ENCODE measurements at regions not wholly inside any gene's neighbourhood (a gene's known extent, or its start where the extent isn't known, plus 50 kb on each side); places are given as distances from the start of the nearest gene placed in this dataset.
"Not testable (repeated sequence)": the region's sequence is repeated elsewhere in the genome, so short reads cannot be mapped to it uniquely, and the experiment has no call there.

DNA sequence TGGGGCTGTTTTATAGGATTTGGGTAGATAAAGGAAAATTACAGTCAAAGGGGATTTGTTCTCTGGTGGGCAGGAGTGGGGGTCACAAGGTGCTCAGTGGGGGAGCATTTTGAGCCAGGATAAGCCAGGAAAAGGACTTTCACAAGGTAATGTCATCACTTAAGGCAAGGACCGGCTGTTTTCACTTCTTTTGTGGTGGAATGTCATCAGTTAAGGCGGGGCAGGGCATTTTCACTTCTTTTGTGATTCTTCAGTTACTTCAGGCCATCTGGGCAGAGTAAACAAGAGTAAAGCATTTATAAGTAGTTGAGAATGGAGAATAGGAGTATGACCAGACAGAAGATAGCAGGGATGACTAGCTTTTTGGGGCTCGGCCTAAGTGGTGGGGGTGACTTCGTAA is 562.9 kb downstream of the RIT2 start:
- DNase-seq (ENCODE audit: extremely low read depth in 1 of 4, low spot score in 3 of 4); H3K9me1 ChIP-seq (ENCODE audit: control insufficient read depth, insufficient read depth, low read length); POLR2A ChIA-PET; BruUV-seq (replicated peaks); H3K9me3 ChIP-seq (replicated peaks; ENCODE audit: control insufficient read depth, insufficient read depth, low read depth, low read length); intact Hi-C loops (cut with micrococcal nuclease); H3K36me3 ChIP-seq (ENCODE audit: control insufficient read depth, insufficient read depth, low read length); H3K4me2 ChIP-seq (ENCODE audit: insufficient read depth, low read length); H3K79me2 ChIP-seq (ENCODE audit: control insufficient read depth, insufficient read depth, low read length); H4K20me1 ChIP-seq (replicated peaks; ENCODE audit: control insufficient read depth, insufficient read depth, low read length); H3K27ac ChIP-seq (ENCODE audit: extremely low read depth, low read depth, low read length); H3K27me3 ChIP-seq (ENCODE audit: control insufficient read depth in 2 of 2, insufficient read depth in 2 of 2, low read length in 2 of 2); FAIRE-seq; in situ Hi-C loops (cut with MboI); H3K9ac ChIP-seq (ENCODE audit: insufficient read depth in 1 of 2, low read depth in 2 of 2, low read length in 2 of 2); H2AFZ ChIP-seq (ENCODE audit: low read depth, low read length); H3K4me1 ChIP-seq (replicated peaks in 1 of 2; ENCODE audit: control insufficient read depth in 2 of 2, insufficient read depth in 2 of 2, low read length in 2 of 2); CTCF ChIA-PET (ENCODE audit: low intra/inter-chr PET ratio); H3K4me3 ChIP-seq; ATAC-seq: not testable (repeated sequence)
- WGBS (ENCODE audit: insufficient coverage, low coverage, missing lambda C conversion rate) = 0% methylated on average over 2 of the region's 4 CpGs

DNA sequence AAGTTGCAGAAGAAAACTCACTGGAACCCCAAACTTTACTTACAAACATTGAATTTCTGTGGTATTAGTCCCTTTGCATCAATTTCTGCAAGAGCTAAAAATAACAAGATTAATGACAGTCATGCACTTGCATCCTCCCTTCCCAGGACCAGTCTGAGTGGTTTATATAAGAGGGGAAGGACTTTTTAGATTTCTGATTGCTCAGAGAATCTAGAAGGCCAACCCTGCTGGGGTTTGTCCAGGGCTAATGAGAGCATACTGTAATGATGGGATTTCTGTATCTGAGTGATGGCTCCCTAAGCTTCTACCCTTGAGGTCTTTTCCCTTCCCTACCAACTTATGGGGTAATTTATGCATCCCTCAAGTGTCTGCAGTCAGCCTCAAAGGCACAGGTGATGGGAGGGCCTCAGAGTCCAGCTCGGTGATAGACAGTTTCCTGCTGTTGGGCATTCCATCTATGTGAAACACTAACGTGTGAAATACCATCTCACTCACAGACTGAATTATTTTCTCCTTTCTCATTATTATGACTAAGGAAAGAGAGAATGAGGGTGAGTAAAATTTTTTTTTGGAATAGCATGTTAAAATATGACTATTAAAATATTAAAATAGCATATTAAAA is 556.3 kb downstream of the RIT2 start:
- Histone ChIP-seq H3K27ac (ENCODE audit: extremely low read depth, low read depth, low read length) (no peak overlapping the region), H3K9me1 (ENCODE audit: control insufficient read depth, insufficient read depth, low read length) (no peaks in the 10 kb centered on the region), H3K79me2 (ENCODE audit: control insufficient read depth, insufficient read depth, low read length) (no peaks in the 10 kb centered on the region), H3K4me1 (replicated peaks in 1 of 2; ENCODE audit: control insufficient read depth in 2 of 2, insufficient read depth in 2 of 2, low read length in 2 of 2) (no peaks in the 10 kb centered on the region), H3K4me3 (no peak overlapping the region), H3K9ac (ENCODE audit: insufficient read depth in 1 of 2, low read depth in 2 of 2, low read length in 2 of 2) (no peak overlapping the region), H2AFZ (ENCODE audit: low read depth, low read length) (no peak overlapping the region), H4K20me1 (replicated peaks; ENCODE audit: control insufficient read depth, insufficient read depth, low read length) (no peaks in the 10 kb centered on the region), H3K27me3 (ENCODE audit: control insufficient read depth in 2 of 2, insufficient read depth in 2 of 2, low read length in 2 of 2) (no peaks in the 10 kb centered on the region), H3K9me3 (replicated peaks; ENCODE audit: control insufficient read depth, insufficient read depth, low read depth, low read length) (no peaks in the 10 kb centered on the region), H3K36me3 (ENCODE audit: control insufficient read depth, insufficient read depth, low read length) (no peaks in the 10 kb centered on the region), H3K4me2 (ENCODE audit: insufficient read depth, low read length) (no peak overlapping the region)
- ATAC-seq (no peak), FAIRE-seq (no peak), DNase-seq (ENCODE audit: extremely low read depth in 1 of 4, low spot score in 3 of 4) (no peak)
- POLR2A ChIA-PET = no interaction called here
- intact Hi-C loops (cut with micrococcal nuclease) = no loop called here
- in situ Hi-C loops (cut with MboI) = no loop called here
- CTCF ChIA-PET (ENCODE audit: low intra/inter-chr PET ratio) = no interaction called here
- no TSS peak for BruUV-seq (replicated peaks)
- 0% methylated on average over 2 of the region's 2 CpGs for WGBS (ENCODE audit: insufficient coverage, low coverage, missing lambda C conversion rate)
- no peak for TF ChIP-seq FOXM1 (IDR thresholded peaks at IDR 0.05; ENCODE audit: low read depth)
- no peak for TF ChIP-seq FOXM1 (CRISPR knock-in tag; IDR thresholded peaks at IDR 0.05; ENCODE audit: low read depth)
- TF ChIP-seq NONO (IDR thresholded peaks at IDR 0.05; ENCODE audit: low read depth in 2 of 2, low read length in 1 of 2) = no peak
- no peak for TF ChIP-seq SIN3B (IDR thresholded peaks at IDR 0.05; ENCODE audit: low read depth)
- TF ChIP-seq TEAD4 (IDR thresholded peaks at IDR 0.05; ENCODE audit: low read length) = no peak
- TF ChIP-seq TEAD4 (CRISPR knock-in tag; IDR thresholded peaks at IDR 0.05; ENCODE audit: borderline replicate concordance) = no peak
- TF ChIP-seq U2AF2 (optimal IDR thresholded peaks at IDR 0.05; ENCODE audit: low read depth, low read length) = no peak
- no peak for TF ChIP-seq C11orf30 (IDR thresholded peaks at IDR 0.05; ENCODE audit: low read depth)
- TF ChIP-seq NFE2 (IDR thresholded peaks at IDR 0.05; ENCODE audit: low read depth) = no peak
- TF ChIP-seq MCM2 (IDR thresholded peaks at IDR 0.05; ENCODE audit: low read depth) = no peak
- TF ChIP-seq NRF1 (conservative IDR thresholded peaks at IDR 0.05 in 1 of 2, IDR thresholded peaks at IDR 0.05 in 1 of 2) = no peak
- TF ChIP-seq, protein P1, sequence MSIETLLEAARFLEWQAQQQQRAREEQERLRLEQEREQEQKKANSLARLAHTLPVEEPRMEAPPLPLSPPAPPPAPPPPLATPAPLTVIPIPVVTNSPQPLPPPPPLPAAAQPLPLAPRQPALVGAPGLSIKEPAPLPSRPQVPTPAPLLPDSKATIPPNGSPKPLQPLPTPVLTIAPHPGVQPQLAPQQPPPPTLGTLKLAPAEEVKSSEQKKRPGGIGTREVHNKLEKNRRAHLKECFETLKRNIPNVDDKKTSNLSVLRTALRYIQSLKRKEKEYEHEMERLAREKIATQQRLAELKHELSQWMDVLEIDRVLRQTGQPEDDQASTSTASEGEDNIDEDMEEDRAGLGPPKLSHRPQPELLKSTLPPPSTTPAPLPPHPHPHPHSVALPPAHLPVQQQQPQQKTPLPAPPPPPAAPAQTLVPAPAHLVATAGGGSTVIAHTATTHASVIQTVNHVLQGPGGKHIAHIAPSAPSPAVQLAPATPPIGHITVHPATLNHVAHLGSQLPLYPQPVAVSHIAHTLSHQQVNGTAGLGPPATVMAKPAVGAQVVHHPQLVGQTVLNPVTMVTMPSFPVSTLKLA (conservative IDR thresholded peaks at IDR 0.05) = no peak
- TF ChIP-seq, protein P2, sequence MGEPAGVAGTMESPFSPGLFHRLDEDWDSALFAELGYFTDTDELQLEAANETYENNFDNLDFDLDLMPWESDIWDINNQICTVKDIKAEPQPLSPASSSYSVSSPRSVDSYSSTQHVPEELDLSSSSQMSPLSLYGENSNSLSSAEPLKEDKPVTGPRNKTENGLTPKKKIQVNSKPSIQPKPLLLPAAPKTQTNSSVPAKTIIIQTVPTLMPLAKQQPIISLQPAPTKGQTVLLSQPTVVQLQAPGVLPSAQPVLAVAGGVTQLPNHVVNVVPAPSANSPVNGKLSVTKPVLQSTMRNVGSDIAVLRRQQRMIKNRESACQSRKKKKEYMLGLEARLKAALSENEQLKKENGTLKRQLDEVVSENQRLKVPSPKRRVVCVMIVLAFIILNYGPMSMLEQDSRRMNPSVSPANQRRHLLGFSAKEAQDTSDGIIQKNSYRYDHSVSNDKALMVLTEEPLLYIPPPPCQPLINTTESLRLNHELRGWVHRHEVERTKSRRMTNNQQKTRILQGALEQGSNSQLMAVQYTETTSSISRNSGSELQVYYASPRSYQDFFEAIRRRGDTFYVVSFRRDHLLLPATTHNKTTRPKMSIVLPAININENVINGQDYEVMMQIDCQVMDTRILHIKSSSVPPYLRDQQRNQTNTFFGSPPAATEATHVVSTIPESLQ (CRISPR knock-in tag; IDR thresholded peaks at IDR 0.05) = no peak
- TF ChIP-seq TAF15 (IDR thresholded peaks at IDR 0.05; ENCODE audit: low read depth, low read length) = no peak
